ENCODE measurements at regions not wholly inside any gene's neighbourhood (a gene's known extent, or its start where the extent isn't known, plus 50 kb on each side); places are given as distances from the start of the nearest gene placed in this dataset.

DNA sequence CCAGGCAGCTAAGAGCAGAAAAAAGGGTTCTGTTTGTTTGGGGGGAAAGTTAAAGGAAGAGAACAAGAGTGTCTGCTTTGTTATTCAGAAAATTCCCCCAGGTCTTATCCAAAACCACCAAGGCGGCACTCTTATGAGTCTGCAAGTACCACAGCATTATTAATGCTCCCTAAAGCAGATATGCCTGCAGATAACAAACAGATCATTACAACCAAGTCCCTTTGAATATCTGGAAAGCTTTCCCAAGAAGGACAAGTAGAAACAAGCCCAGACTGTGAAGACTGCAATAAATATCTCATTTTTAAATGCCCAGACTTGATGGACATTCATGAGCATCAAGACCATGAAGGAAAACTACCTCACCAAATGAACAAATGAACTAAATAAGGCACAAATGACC is 278.6 kb upstream of the TMEFF2 start:
- TF ChIP-seq POLR2A (IDR thresholded peaks at IDR 0.05) = no peak
- TF ChIP-seq, protein P1, sequence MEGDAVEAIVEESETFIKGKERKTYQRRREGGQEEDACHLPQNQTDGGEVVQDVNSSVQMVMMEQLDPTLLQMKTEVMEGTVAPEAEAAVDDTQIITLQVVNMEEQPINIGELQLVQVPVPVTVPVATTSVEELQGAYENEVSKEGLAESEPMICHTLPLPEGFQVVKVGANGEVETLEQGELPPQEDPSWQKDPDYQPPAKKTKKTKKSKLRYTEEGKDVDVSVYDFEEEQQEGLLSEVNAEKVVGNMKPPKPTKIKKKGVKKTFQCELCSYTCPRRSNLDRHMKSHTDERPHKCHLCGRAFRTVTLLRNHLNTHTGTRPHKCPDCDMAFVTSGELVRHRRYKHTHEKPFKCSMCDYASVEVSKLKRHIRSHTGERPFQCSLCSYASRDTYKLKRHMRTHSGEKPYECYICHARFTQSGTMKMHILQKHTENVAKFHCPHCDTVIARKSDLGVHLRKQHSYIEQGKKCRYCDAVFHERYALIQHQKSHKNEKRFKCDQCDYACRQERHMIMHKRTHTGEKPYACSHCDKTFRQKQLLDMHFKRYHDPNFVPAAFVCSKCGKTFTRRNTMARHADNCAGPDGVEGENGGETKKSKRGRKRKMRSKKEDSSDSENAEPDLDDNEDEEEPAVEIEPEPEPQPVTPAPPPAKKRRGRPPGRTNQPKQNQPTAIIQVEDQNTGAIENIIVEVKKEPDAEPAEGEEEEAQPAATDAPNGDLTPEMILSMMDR (IDR thresholded peaks at IDR 0.05) = no peak

Data from lower leg skin (tissue), 3 donors.